MCF 10A (cell line): ENCODE measurements at regions not wholly inside any gene's neighbourhood (a gene's known extent, or its start where the extent isn't known, plus 50 kb on each side); places are given as distances from the start of the nearest gene placed in this dataset.
A peak's percentile ranks its signal among the peaks of the same experiment; 100 is the strongest.

ENCODE experiments used
- BruUV-seq: library from RNA; stranded (reverse); fragments of 400-500 nt; replicated peaks from 2 replicates; lab custom pipeline; 2021; lab: Mats Ljungman, UMichigan
- CTCF ChIA-PET: fragments of 300-600 bp; sonication (Branson Sonifier 250); formaldehyde crosslinking; extraction: SDS; loops from one replicate; lab custom pipeline; 2021; ENCODE audit warnings: antibody characterized with exemption, inconsistent platforms; lab: Yijun Ruan, JAX
- POLR2A ChIA-PET: fragments of 300-600, 350-650 bp; sonication (Branson Sonifier 250); formaldehyde crosslinking; extraction: SDS; loops from one replicate; lab custom pipeline; 2020; ENCODE audit warnings: antibody characterized with exemption, inconsistent platforms; lab: Yijun Ruan, JAX
- DNase-seq: peaks from one replicate; pipeline ENCODE4 v3.0.0-alpha.2; 2018; ENCODE audit not compliant: unreplicated experiment
- H3K27ac Mint-ChIP-seq: one replicate; pipeline ENCODE4 v1.8.0; 2022; ENCODE audit warnings: mild to moderate bottlenecking, low read depth, mixed read lengths; ENCODE audit not compliant: unreplicated experiment
- H3K27me3 Mint-ChIP-seq: one replicate; pipeline ENCODE4 v1.8.0; 2022; ENCODE audit warnings: mixed read lengths; ENCODE audit not compliant: insufficient read depth, unreplicated experiment
- H3K36me3 Mint-ChIP-seq: one replicate; pipeline ENCODE4 v1.8.0; 2022; ENCODE audit warnings: mild to moderate bottlenecking, moderate library complexity, mixed read lengths; ENCODE audit not compliant: insufficient read depth, unreplicated experiment
- H3K4me1 Mint-ChIP-seq: one replicate; pipeline ENCODE4 v1.8.0; 2022; ENCODE audit warnings: mixed read lengths; ENCODE audit not compliant: insufficient read depth, unreplicated experiment
- H3K4me3 Mint-ChIP-seq: one replicate; pipeline ENCODE4 v1.8.0; 2022; ENCODE audit warnings: mild to moderate bottlenecking, moderate library complexity, mixed read lengths; ENCODE audit not compliant: unreplicated experiment
- H3K9me3 Mint-ChIP-seq: one replicate; pipeline ENCODE4 v1.8.0; 2022; ENCODE audit warnings: mixed read lengths; ENCODE audit not compliant: unreplicated experiment
- intact Hi-C: fragments of 100-400 bp; cut with micrococcal nuclease; formaldehyde crosslinking; loops from 2 replicates; pipeline ENCODE4 v1.14.1; 2022
- TF ChIP-seq, protein P1 (sequence below): fragments of 200-600 bp; IDR thresholded peaks from one replicate; pipeline ENCODE4 v1.8.0; 2022; ENCODE audit warnings: antibody characterized with exemption, mild to moderate bottlenecking; ENCODE audit not compliant: unreplicated experiment

DNA sequence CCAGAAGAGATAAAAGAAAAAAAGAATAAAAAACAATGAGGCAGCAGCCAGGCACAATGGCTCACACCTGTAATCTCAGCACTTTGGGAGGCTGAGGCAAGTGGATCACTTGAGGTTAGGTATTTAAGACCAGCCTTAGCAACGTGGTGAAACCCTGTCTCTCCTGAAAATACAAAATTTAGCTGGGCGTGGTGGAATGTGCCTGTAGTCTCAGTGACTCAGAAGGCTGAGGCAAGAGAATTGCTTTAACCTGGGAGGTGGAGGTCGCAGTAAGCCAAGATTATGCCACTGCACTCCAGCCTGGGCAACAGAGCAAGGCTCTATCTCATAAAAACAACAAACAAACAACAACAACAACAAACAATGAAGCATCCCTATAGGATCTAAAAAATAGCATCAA is 121.5 kb downstream of the HMHB1 start:
- DNase-seq: peak; percentile 84
- peaks cover 7% of the 10 kb centered on the region for H3K9me3 Mint-ChIP-seq
- ChIA-PET POLR2A (interaction anchor here (0.6 to 4.8 kb wide), 9 partner anchors 11 to 898 kb away, joined by 3 to 61 read pairs (median 3); no protein-coding TSS in a partner anchor), CTCF (interaction anchor here (0.7 to 1.8 kb wide), 4 partner anchors 11 to 36 kb away, joined by 3 to 5 read pairs (median 4); no protein-coding TSS in a partner anchor)
- H3K36me3 Mint-ChIP-seq: no peaks in the 10 kb centered on the region
- no peak overlapping the region for H3K4me3 Mint-ChIP-seq
- peaks cover 35% of the 10 kb centered on the region for H3K4me1 Mint-ChIP-seq
- H3K27ac Mint-ChIP-seq: peak overlapping the region; percentile 96
- H3K27me3 Mint-ChIP-seq: no peaks in the 10 kb centered on the region
- BruUV-seq: no TSS peak
- TF ChIP-seq, protein P1, sequence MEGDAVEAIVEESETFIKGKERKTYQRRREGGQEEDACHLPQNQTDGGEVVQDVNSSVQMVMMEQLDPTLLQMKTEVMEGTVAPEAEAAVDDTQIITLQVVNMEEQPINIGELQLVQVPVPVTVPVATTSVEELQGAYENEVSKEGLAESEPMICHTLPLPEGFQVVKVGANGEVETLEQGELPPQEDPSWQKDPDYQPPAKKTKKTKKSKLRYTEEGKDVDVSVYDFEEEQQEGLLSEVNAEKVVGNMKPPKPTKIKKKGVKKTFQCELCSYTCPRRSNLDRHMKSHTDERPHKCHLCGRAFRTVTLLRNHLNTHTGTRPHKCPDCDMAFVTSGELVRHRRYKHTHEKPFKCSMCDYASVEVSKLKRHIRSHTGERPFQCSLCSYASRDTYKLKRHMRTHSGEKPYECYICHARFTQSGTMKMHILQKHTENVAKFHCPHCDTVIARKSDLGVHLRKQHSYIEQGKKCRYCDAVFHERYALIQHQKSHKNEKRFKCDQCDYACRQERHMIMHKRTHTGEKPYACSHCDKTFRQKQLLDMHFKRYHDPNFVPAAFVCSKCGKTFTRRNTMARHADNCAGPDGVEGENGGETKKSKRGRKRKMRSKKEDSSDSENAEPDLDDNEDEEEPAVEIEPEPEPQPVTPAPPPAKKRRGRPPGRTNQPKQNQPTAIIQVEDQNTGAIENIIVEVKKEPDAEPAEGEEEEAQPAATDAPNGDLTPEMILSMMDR: no peak
- intact Hi-C loops: loop anchor here (1.0 kb wide), 1 partner anchor 12 kb away; no protein-coding TSS in a partner anchor

DNA sequence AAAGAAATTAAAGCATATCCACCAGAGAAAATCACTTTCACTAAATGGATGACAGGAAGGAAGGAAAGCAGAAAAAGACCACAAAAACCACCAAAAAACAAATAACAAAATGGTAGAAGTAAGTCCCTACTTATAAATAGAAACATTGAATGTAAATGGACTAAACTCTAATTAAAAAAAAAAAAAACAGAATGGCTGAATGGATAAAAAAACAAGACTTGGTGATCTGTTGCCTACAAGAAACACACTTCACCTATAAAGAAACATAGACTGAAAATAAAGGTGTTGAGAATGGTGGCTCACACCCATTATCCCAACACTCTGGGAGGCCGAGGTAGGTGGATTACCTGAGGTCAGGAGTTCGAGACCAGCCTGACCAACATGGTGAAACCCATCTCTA is 122.9 kb downstream of the HMHB1 start:
- POLR2A ChIA-PET: interaction anchor here (0.7 to 4.8 kb wide), 3 partner anchors 12 to 651 kb away, joined by 3 to 61 read pairs (median 4); no protein-coding TSS in a partner anchor
- Mint-ChIP-seq H3K36me3 (no peaks in the 10 kb centered on the region), H3K27ac (no peak overlapping the region), H3K9me3 (peaks cover 13% of the 10 kb centered on the region), H3K4me3 (no peak overlapping the region), H3K4me1 (peaks cover 35% of the 10 kb centered on the region), H3K27me3 (no peaks in the 10 kb centered on the region)
- no peak for DNase-seq
- CTCF ChIA-PET: interaction anchor here (0.6 kb wide), 1 partner anchor 51 kb away, joined by 3 read pairs; no protein-coding TSS in a partner anchor
- intact Hi-C loops: no loop called here
- TF ChIP-seq, protein P1: no peak
- BruUV-seq: no TSS peak

DNA sequence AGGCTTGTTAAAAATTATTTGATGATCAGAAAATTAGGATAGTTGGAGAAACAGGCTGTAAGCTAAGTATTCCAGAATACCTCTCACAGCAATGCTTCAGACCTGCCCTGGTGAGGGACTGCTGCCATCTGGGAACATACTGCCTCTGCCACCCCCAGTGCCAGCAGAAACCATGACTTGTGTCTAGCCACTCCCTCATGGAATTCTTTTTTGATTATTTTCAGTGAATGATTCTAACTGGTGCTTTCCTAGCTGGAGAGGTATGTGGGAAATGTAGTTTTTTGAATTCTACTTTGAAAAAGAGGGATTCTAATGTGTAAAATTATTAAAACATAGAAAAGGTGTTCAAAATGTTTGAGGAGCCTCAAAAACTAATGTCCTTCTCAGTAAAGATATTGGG is 126.3 kb downstream of the HMHB1 start:
- TF ChIP-seq, protein P1: no peak
- intact Hi-C loops: no loop called here
- ChIA-PET CTCF (interaction anchor here (0.6 to 1.0 kb wide), 3 partner anchors 51 to 1016 kb away, joined by 3 to 4 read pairs (median 3); no protein-coding TSS in a partner anchor), POLR2A (interaction anchor here (0.6 to 2.5 kb wide), 7 partner anchors 11 to 232 kb away, joined by 3 to 9 read pairs (median 4); partner anchors contain the start of genes KCTD16 and YIPF5)
- H3K36me3 Mint-ChIP-seq: no peaks in the 10 kb centered on the region
- H3K27ac Mint-ChIP-seq: no peak overlapping the region
- peaks cover 14% of the 10 kb centered on the region for H3K4me1 Mint-ChIP-seq
- H3K27me3 Mint-ChIP-seq: no peaks in the 10 kb centered on the region
- H3K9me3 Mint-ChIP-seq: peaks cover 27% of the 10 kb centered on the region
- DNase-seq: peak; percentile 2
- BruUV-seq: no TSS peak
- no peak overlapping the region for H3K4me3 Mint-ChIP-seq

DNA sequence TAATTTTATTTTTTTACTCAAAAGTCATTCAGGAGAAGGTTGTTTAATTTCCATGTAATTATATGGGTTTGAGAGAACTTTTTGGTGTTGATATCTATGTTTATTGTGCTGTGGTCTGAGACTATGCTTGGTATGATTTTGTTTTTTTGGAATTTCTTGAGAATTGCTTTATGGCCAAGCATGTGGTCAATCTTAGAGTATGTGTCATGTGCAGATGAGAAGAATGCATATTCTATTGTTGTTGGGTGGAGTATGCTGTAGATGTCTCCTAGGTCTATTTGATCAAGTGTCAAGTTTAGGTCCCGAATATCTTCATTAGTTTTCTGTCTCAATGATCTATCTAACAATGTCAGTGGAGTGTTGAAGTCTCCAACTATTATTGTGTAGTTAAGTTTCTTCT is 134.9 kb downstream of the HMHB1 start:
- Mint-ChIP-seq H3K4me3 (no peak overlapping the region), H3K36me3 (no peaks in the 10 kb centered on the region), H3K27me3 (no peaks in the 10 kb centered on the region), H3K9me3 (peaks cover 32% of the 10 kb centered on the region), H3K4me1 (no peaks in the 10 kb centered on the region), H3K27ac (no peak overlapping the region)
- no peak for DNase-seq
- POLR2A ChIA-PET: no interaction called here
- intact Hi-C loops: no loop called here
- CTCF ChIA-PET: interaction anchor here (0.6 kb wide), 1 partner anchor 1114 kb away, joined by 3 read pairs; no protein-coding TSS in a partner anchor
- TF ChIP-seq, protein P1: no peak
- BruUV-seq: no TSS peak
